ENCODE measurements at regions not wholly inside any gene's neighbourhood (a gene's known extent, or its start where the extent isn't known, plus 50 kb on each side); places are given as distances from the start of the nearest gene placed in this dataset.
A peak's percentile ranks its signal among the peaks of the same experiment; 100 is the strongest.

GRCh38 chr10:58991856-58992255 is 184.6 kb upstream of the PHYHIPL start:
- DNase-seq (peak in 1 of 2 donors; percentile 15), ATAC-seq (peak; percentile 100)
- intact Hi-C loops (cut with DNase I, micrococcal nuclease), result no loop called here

GRCh38 chr10:58992830-58993460 is 183.5 kb upstream of the PHYHIPL start:
- intact Hi-C loops (cut with DNase I, micrococcal nuclease), result no loop called here
- no peak for ATAC-seq
- no peak for DNase-seq

GRCh38 chr10:58993480-58994221 is 182.8 kb upstream of the PHYHIPL start:
- ATAC-seq (no peak), DNase-seq (no peak)
- intact Hi-C loops (cut with DNase I, micrococcal nuclease), result no loop called here

- ATAC-seq (no peak), DNase-seq (no peak)
- intact Hi-C loops (cut with DNase I, micrococcal nuclease), result no loop called here
Observed at GRCh38 chr10:58994226-58995057, 182.0 kb upstream of the PHYHIPL start.

- intact Hi-C loops (cut with DNase I, micrococcal nuclease), result no loop called here
- DNase-seq (no peak), ATAC-seq (no peak)
Observed at GRCh38 chr10:58995058-58995596, 181.3 kb upstream of the PHYHIPL start.

GRCh38 chr10:58996063-58996462 is 180.4 kb upstream of the PHYHIPL start:
- DNase-seq (no peak), ATAC-seq (no peak)
- intact Hi-C loops (cut with DNase I, micrococcal nuclease), result no loop called here

- intact Hi-C loops (cut with DNase I, micrococcal nuclease), result no loop called here
- ATAC-seq (no peak), DNase-seq (no peak)
Observed at GRCh38 chr10:58996866-58997265, 179.6 kb upstream of the PHYHIPL start.

GRCh38 chr10:58998924-58999713 is 177.3 kb upstream of the PHYHIPL start:
- DNase-seq, result no peak
- intact Hi-C loops (cut with DNase I, micrococcal nuclease), result no loop called here
- ATAC-seq, result no peak

GRCh38 chr10:59000162-59000825 is 176.1 kb upstream of the PHYHIPL start:
- ATAC-seq (no peak), DNase-seq (no peak)
- intact Hi-C loops (cut with DNase I, micrococcal nuclease), result no loop called here

GRCh38 chr10:59002011-59002410 is 174.4 kb upstream of the PHYHIPL start:
- intact Hi-C loops (cut with DNase I, micrococcal nuclease), result no loop called here
- ATAC-seq (no peak), DNase-seq (no peak)

GRCh38 chr10:59003203-59003602 is 173.2 kb upstream of the PHYHIPL start:
- intact Hi-C loops (cut with DNase I, micrococcal nuclease), result no loop called here
- DNase-seq (no peak), ATAC-seq (no peak)

GRCh38 chr10:59004392-59004791 is 172.1 kb upstream of the PHYHIPL start:
- DNase-seq (no peak), ATAC-seq (no peak)
- intact Hi-C loops (cut with DNase I, micrococcal nuclease), result no loop called here

GRCh38 chr10:59006511-59007306 is 169.7 kb upstream of the PHYHIPL start:
- ATAC-seq (no peak), DNase-seq (no peak)
- intact Hi-C loops (cut with DNase I, micrococcal nuclease), result no loop called here

- DNase-seq, result no peak
- ATAC-seq, result no peak
- intact Hi-C loops (cut with DNase I, micrococcal nuclease), result no loop called here
Observed at GRCh38 chr10:59007307-59008025, 169.0 kb upstream of the PHYHIPL start.

GRCh38 chr10:59008452-59008851 is 168.0 kb upstream of the PHYHIPL start:
- DNase-seq, result no peak
- intact Hi-C loops (cut with DNase I, micrococcal nuclease), result no loop called here
- ATAC-seq, result no peak

- intact Hi-C loops (cut with DNase I, micrococcal nuclease), result no loop called here
- ATAC-seq (no peak), DNase-seq (no peak)
Observed at GRCh38 chr10:59011972-59012632, 164.3 kb upstream of the PHYHIPL start.

Measured in left colon (tissue), 2 donors.